GM18858 (cell line): ENCODE measurements at regions not wholly inside any gene's neighbourhood (a gene's known extent, or its start where the extent isn't known, plus 50 kb on each side); places are given as distances from the start of the nearest gene placed in this dataset.

Experiments
- ATAC-seq: cut with Tn5 transposase; IDR thresholded peaks from one replicate; pipeline ENCODE4 v1.9.1; 2021; ENCODE audit not compliant: unreplicated experiment

DNA sequence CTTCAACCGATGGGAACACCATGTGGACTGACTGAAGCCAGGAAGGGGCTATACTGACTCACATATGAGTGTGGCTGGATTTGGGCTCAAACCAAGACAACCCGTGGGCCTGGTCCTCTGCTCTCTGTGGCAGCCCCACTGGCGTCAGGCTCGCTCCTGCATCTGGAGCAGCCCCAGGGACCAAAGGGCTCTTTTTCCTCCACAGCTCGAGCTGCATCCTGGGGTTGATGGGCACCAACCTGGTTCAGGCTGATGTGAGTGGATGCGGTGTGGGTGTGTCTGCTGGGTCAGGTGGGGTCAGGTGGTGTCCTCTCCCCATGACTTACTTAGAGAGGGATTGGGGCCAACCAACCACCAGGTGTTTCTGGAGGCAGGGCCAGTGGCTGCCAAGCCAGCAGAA, 303.0 kb upstream of the AJAP1 start:
- ATAC-seq = no peak

DNA sequence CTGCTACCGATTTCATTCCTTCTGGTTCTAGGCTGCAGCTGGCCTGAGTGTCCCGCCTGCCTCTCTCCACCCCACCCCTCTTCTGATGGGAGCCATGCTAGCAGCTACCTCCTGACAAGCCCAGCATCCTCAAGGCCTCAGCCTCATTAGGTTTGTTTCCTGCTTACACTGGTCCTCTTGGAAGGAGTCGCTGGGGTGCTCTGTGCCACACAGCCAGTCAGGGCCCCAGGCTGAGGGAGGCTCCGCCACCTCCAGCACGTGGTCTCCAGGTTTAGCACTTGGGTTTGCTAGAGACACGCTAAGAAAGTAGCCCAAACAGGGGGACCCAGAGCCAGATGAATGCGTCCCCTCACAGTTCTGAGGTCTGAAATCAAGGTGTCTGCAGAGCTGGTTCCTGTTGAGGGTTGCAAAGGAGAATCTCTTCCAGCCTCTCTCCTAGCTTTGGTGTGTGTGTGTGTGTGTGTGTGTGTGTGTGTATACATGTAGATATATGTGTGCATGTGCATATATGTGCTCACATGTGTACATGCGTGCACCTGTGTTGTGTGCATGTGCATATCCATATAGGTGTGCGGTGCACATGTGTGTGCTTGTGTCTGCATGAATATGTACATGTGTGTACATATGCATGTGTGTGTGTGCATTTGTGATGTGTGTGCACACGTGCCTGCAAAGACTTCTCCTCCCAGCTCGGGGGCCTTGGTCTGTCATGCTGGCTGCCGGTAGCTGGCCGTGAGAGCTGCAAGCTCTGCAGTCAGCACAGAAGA, 301.1 kb upstream of the AJAP1 start:
- ATAC-seq = no peak

DNA sequence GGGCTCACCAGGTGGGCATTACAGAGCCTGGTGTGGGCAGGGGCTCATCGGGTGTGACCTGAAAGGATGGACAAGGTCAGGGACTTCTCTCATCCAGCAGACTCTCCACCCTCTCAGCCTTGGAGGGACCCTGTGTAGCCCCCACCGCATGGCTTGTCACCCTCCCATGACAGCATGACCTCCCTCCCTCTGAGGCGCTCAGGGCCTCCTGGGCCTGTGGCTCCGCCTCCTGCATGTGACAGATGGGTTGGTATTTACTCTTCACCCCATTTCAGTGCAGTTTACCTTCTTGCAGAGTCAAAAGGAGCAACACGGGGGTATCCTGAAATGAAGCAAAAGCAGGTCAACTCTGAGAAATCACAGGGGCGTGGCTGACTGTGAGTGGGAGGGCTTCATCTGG, 298.6 kb upstream of the AJAP1 start:
- ATAC-seq = no peak

DNA sequence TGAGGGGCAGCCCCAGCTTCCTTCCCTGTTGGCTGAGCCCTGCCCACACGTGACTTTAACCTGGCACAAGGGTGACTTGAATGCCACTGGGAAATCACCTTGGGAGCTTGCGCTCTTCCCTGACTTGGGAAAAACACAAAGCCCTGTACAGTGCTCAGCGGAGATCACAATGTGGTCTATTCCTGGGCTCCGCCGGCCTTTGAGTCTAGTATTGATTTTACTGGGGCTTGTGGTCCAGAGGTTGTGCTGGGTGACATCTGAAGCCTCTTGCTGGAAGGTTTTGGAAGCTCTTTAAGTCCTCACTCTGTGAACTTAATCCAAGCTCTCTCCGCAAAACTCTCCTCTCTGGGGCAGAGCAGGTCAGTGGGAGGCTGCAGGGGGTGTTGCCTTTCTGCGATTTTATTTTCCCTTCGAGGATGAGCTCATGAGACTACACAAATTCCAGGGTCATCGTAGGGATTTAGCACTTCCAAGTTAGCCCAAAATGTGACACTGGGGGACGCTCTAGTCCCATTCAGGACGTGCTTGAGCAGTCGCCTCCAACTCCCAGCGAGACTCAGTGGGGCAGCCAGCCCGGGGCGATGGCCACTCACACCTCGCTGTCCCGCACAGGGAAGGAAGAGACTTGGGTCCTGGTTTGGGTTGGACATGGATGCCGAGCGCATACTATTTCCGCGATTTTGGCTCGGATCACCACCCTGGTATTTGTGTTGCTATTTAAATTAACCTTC, 291.9 kb upstream of the AJAP1 start:
- no peak for ATAC-seq

DNA sequence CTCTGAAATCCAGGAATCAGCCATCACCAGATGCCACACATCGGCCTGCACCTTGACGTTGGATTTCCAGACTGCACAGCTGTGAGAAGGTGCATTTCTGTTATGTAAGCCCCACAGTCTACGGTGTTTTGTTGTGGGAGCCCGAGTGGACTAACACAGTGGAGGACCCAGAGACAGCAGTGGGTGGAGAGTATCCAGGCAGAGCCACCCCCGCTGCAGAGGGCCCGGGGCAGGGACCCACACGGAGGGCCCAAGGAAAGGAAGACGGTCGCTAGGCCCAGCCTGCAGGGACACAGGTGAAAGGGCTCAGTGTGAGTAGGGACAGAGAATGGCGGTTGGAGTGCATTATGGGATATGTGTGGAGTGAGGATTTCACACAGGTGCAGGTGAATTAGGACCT, 288.3 kb upstream of the AJAP1 start:
- no peak for ATAC-seq

DNA sequence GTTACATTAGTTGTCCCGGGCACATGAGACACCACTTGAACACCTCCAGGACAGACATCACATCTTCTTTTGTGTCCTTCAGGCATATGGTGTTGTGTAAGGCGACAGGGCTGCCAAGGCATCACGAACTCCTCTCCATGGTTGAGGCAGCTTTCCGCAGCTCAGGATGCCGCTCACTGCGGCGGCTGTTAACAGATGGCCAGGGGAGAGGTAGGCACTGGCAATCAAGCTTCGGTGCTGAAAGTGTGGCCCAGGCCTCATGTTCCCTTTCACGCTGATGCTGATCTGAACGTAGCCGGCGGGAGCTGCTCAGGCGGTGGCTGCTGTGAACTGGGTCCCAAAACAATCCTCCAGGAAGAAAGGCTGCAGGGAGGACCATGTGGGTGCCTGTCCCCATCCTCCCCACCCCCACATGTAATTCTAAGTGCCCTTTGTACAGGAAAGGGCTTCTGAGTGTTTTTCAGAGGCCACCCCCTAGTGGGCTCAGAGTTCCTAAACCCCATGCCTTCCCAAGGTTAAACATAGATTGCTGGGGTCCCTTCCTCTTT, 287.1 kb upstream of the AJAP1 start:
- ATAC-seq = no peak

DNA sequence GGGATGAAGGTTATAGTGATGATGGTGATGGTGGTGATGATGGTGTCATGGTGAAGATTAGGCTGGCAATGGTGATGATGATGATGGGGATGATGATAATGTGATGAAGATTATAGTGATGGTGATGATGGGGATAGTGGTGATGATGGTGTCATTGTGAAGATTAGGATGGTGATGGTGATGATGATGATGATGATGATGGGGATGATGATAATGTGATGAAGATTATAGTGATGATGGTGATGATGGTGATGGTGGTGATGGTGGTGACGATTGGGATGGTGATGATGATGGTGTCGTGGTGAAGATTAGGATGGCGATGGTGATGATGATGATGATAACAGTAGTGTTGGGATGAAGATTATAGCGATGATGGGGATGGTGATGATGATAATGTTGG, 285.1 kb upstream of the AJAP1 start:
- no peak for ATAC-seq

DNA sequence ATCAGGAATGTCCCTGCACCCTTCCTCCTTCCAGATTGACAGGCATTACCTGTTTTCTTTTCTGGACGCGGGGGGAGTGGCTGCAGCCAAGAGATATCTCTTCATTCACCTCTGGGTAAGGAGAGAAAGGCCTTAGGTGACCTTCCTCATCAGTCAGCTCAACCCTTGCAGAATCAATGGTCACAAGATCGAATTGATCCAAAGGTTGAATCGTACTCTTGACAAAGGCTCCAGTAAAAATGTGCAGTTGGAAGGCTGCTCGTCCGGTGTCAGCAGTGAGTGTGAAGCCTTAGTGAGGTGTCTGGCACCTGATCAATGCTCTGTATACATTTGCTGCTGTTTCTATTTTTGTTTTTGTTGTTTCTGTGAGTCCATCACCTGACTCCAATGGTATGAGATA, 282.6 kb upstream of the AJAP1 start:
- no peak for ATAC-seq

DNA sequence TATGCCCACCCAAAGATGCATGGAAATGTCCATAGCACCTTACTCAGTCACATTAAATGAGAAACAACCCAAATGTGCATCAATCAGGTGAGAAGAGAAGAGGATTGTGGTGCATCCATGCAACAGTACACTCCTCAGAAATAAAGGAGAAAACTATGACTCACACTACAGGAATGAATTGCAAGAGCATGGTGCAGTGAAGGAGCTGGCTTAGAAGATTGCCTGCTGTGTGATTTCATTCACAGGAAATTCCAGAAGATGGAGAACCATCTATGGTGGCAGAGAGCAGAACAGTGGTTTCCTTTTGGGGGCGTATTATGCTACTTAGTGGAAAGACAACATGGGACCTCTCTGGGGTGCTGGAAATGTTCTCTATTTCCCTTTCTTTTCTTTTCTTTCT, 278.6 kb upstream of the AJAP1 start:
- no peak for ATAC-seq

DNA sequence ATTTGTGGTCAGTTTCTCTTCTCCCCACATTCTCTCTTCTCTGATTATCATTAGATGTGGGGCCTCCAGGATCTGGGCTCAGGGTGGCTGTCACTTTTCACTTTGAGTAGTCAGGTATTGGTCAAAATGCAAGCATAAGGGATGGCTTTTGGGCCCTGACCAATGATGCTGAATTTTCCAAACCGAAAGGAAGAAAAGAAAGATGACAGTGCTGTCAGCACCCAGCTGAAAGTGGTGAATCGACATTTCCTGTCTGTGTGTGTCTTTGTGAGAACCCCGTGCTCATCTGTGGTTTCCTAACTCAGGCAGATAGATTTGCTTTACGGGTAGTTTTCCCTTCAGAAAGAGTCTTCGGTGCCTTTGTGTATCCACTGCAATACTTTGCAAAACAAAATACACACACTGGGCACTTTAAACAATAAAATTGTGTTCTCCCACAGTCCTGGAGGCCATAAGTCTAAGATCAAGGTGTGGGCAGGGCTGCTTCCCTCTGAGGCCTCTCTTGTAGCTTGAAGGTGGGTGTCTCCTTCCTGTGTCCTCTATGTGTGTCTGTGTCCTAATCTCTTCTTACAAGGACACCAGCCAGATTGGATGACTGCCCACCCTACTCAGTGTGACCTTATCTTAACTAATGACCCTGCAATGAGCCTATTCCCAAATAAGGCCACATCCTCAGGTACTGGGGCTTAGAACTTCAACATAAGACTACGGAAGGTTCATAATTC, 274.8 kb upstream of the AJAP1 start:
- ATAC-seq = no peak

DNA sequence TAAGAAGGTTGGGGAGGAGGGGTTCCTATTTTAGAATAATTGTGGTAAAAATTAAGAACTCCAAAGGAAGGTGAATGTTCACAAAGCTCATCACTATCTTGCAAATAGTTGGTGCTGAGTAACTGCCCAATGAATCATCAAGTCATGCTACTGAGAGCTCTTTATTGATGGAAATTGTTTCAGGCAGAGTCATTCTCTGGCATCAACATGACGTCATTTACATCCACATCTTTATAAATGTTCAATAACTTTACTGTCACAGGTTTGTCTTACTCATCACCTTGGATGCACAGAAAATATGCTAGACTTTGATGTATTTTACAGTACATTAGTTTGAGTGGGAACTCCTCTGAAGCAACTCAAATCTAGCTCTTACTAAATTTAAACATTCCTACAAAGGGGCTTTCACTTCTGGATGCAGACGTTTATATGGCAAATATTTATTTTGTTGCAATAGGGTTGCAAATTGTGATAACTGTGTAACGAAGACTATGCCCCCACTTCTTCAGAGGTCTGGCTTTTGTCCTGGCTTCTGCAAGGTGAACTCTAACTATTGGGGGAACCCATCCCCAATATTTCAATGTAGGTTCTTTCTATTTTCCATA, 273.7 kb upstream of the AJAP1 start:
- no peak for ATAC-seq

DNA sequence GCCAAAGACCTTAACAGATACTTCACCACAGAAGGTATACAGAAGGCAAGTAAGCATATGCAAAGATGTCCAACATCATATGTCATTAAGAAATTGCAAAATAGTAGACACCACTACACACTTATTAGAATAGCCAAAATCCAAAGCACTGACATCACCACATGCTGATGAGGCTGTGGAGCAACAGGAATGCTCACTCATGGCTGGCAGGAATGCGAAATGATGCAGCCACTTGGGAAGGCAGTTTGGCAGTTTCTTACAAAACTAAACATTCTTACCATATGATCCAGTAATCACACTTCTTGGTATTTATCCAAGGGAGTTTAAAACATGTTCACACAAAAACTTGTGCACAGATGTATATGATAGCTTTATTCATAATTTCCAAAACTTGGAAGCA, 261.2 kb upstream of the AJAP1 start:
- ATAC-seq = no peak

DNA sequence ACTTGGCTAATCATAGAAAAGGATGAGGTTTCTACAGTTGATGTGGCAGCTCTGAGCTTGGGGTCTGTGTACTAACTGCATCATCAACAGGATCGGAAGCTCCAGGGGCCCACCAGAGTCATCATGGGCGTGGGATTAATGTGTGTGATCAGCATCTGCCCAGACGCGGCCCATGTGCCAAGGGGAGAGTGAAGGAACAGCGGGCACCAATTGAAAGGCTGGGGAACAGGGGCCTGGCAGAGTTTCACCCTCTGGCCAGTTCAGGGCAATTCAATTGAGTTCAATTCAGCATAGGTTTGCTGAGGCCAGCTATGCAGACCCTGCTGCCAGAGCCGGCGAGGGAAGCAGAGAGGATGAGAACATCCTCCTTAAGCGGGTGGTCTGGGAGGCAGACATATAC, 260.0 kb upstream of the AJAP1 start:
- no peak for ATAC-seq

DNA sequence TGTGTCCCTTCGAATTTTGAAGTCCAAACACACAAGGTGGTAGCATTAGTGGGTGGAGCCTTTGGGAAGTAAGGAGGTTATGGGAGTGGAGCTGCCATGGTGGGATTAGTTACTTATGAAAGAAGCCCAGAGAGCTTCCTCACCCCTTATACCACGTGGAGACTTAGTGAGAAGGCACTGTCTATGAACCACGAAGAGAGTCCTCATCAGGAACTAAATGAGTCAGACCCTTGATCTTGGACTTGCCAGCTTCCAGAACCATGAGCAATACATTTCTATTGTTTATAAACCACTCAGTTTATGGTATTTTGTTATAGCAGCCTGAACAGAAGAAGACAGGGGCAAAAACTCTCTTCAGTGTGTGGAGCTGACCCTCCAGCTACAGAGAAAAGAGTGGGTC, 259.3 kb upstream of the AJAP1 start:
- no peak for ATAC-seq

DNA sequence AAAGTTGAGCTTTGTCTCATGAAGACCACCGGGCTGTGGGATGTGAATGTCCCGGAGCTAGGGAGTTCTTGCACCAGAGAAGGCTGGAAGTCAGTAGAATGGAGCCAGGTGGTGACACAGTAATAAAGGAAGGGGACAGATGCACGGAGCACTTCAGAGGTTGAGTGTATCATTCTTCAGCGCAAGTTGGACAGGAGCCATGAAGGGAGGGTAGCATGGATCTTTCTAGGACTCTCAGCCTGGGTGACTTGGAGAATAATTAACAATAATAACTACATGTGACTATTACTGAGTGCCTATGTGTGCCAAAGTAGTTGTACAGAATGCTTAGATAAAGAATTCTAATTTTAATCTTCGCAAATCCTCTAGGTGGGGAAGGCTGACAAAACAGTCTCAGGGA, 258.7 kb upstream of the AJAP1 start:
- no peak for ATAC-seq

DNA sequence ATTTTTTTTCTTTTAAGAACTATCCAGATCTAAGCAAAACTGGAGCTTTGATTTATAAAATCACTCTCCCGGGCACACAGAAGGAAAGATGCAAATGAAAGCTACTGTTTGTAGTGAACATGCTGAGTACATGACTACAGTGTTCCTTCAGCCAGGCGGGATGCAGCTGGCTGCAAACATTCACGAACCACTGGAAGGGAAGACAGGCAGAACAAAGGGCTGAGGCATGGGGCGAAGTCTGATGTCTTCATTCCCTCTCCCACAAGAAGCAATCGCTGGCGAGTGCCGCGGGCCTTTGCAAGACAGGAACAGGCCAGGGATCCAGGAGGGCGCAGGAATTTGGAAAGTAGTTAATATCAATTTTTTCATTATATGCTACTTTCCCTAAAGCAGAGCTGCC, 257.9 kb upstream of the AJAP1 start:
- no peak for ATAC-seq

DNA sequence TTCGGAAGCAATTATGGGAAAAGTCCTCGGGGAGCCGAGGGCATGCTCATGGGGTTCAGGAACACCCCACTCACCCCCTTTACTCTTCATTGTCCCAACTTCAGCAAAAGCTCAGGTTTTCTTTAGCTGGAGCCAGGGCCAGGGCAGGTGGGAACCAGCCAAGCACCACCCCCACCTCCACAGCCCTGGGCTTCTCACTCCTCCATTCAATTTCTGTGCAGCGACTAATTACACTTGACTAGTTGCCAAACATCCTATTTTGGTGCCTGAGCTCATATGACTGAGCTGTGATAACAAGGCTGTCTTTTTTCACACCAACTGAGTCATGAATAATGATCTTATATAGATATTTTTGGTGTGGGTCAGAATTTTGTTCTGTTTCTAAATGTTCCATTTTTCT, 257.2 kb upstream of the AJAP1 start:
- ATAC-seq = no peak

DNA sequence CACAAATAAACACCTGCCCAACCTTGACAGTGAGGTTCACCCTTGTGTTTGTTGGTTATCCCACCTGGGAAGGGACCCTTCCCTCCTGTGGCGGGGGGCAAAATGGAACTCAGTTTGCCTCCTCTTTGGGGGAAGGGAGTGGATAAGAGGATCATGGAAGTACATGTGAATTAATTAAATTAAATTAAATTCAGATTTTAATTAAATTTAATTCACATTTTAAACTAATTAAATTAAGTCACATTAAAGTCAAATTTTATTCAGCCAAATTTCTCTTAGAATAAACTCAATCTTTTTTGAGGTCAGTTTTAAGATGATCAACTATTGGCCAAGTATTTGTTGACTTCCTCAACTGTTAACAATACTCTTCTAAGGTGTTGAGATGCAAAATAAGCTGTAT, 252.4 kb upstream of the AJAP1 start:
- ATAC-seq = no peak

DNA sequence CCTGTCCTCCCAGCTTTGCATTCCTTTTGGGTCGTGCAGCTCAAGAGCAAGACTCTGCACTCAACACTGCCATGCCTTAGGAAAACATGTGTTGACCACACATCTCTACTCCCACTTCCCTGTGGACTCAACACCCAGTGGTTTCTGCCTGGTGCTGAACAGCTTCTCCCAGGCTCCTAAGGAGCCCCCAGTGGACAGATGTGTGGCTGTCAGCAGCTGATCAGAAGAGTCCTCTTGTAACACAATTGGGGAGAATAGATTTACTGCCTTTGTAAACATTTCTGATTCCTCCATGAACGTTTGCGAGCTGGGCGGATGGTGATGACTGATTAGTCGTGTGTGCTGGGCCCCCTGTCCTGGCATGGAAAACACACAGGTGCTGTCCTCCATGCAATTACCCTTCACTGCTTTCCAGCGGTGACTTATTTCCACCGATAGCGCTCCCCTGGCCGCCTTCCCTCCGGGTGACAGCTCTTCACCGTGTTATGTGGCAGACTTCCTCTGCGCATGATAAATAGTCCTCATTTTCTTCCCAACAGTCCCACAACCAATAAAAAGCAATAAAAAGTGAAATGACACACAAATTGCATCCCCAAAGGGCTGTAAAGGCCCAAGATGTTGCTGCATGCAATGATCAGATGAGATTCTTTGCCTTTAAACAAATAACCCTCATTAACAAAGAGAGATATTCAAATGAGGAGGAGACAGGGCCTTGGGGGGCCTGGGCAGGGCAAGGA, 249.4 kb upstream of the AJAP1 start:
- no peak for ATAC-seq

DNA sequence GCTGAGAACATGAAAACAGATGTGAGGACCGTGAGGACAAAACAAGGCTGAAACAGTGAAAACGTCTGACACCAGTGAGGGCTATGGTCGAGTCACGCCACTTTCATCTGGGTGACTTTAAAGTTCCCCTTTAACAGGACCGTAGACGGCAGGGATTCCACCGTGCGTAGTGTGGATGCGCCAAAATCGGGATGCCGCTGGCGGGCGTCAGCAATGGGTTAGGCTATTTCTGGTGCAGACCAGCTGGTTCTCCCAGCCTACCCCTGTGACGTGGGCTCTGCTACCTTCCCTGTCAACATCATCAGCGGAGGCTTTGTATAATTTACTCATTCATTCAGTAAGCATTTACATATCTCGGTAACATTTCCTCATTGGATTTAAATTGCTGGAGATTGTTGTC, 246.6 kb upstream of the AJAP1 start:
- ATAC-seq = no peak

DNA sequence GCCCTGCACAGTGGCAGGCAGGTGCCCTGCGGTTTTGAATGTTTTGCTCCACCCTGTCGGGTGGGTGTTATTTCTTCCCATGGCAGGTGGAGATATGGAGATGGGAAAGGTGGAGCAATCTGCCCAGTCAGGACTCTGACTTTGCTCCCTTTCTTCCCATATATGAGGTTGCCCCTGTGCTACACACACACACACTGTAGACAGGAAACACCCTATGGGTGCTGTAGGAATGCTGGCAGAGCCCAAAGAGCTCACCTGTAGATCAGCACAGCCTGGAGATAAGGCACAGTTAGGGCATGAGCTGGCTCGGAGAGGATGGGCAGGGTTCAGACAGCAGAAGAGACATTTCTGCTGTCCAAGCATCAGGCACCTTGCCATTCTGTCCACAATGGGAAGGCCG, 246.0 kb upstream of the AJAP1 start:
- no peak for ATAC-seq
